ENCODE measurements at regions not wholly inside any gene's neighbourhood (a gene's known extent, or its start where the extent isn't known, plus 50 kb on each side); places are given as distances from the start of the nearest gene placed in this dataset.
"Not testable (repeated sequence)": the region's sequence is repeated elsewhere in the genome, so short reads cannot be mapped to it uniquely, and the experiment has no call there.

DNA sequence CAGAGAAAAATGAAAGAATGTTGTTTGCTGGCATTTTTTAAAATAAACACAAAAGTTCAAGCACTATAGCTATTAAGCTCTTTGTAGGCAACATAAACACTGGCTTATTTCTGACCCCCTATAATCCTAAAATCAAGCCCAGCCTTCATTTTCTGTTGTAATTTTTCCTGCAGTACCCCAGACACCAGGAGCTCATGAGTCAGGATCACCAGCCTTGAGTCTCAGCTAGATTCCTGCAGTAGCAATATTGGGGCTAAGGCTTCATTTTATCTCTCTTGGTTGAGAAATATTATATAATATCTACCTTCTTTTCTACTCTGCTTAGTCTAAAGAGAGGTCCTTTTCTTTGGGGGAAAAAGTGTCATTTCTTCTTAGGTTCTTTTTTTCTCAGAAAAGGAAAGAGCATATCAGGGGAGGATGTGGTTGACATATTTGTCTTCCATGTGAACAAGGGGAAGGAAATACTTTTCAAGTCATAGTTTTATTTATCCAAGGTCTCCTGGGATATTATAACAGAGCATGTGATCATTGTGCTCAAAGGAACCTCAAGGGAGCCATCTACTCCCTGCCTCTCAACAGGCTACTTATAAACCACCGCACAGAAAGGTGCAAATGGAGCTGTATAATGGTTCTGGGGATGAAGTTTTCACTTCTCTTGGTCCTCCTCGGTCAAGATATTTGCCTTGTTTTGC, 678.3 kb upstream of the NR3C2 start:
- DNase-seq = no peak

DNA sequence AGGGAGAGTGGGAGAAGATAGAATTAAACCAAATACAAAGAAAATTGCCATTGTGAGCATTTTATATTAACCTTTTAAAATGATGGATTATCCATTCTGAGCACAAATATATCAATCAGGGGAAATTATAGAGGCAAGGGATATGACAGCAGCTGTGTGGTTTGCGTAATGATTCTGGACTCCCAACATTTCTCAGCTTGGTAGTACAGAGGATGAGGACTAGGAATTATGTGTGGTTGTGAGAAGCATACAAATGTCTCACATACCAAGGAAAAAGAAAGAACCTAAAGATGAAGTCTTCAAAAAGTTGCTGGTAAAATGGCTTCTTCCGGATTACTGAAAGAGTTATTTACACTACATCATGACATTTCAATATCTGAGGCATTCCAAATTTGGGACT, 674.6 kb upstream of the NR3C2 start:
- no peak for DNase-seq

DNA sequence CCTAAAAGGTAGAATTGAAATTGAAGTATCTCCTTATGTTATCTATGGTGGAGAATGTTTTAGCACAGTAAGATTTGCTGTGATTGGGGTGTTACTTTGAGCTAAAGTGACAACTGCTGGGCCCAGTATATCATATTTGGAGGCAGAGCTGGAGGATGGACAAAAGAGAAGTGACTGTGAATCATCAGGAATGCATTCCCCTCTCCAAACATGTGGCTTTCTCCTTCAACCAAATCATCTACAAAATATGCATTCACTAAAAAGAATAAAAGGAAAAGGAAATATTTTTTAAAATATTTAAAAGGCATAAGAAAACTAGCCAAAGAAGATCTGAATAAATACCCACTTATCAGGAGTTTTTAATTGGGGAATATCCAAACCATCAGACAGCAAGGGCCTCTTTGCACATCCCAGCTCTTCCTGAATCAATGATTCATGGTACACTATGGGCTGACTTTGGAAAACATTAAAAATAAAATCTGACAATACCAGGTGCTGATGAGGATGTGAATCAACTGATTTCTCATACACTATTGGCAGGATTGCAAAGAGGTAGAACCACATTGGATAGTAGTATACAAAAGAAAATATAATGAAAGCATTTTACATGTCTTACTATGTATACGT, 671.7 kb upstream of the NR3C2 start:
- DNase-seq = no peak

DNA sequence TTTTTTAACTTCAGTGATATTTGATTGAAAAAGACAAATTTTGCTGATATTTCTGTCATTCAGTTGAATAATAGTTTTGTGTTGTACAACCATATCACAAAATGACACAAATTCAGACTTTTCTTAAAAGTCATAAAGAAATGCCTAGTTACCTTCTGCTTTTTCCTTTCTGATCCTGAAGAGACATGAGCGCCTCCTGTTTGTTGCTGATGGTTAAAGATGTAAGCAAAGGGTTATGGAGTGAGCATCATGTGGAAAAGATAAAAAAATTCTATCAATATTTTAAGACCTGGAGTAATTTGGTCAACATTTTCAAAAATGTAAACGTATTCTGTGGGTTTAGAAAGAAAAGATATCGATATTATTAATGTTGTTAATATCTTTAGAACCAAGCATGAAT, 669.9 kb upstream of the NR3C2 start:
- DNase-seq = no peak

DNA sequence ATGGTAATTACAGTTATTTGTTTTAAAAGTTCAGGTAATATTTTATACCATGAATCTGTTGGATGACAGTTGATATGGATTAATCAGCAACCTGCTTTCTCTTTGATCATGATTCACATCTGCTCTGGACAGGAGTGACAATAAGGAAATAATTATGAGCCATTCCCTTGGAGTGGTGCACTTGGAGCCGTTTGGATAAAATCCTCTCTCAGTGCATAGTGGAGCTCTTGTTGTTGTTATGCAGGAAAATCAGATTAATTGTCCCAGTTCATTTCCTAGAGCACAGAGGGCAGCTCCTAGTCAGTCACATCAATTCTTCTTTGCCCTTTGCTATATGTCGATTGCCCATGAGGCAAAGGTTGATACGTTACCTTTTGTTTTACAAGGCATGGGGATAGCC, 668.3 kb upstream of the NR3C2 start:
- DNase-seq = no peak

GRCh38 chr4:149108626-149109025, 666.4 kb upstream of the NR3C2 start:
- no peak for DNase-seq

GRCh38 chr4:149102765-149103164, 660.6 kb upstream of the NR3C2 start:
- no peak for DNase-seq

DNA sequence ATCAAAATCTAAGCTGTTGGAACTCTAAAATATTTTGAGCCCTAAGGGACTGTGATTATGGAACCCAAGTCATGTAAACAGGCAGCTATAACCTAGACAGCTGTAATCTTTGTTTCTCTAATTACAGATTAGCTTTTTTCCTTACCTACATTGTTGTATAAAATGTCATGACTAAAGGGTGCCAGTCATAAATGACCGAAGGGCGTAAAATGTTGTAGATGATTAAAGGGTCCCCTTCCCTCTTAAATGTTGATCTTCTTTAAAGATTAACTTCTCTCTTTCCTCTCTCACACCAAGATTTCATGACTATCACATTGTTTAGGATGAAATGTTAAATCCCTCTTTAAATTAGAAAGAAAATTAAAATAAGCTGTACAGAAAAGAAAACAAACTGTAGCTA, 659.4 kb upstream of the NR3C2 start:
- DNase-seq = no peak

- DNase-seq = no peak
Measured at GRCh38 chr4:149095811-149096210, 653.6 kb upstream of the NR3C2 start.

GRCh38 chr4:149095001-149095400, 652.8 kb upstream of the NR3C2 start:
- DNase-seq = no peak

DNA sequence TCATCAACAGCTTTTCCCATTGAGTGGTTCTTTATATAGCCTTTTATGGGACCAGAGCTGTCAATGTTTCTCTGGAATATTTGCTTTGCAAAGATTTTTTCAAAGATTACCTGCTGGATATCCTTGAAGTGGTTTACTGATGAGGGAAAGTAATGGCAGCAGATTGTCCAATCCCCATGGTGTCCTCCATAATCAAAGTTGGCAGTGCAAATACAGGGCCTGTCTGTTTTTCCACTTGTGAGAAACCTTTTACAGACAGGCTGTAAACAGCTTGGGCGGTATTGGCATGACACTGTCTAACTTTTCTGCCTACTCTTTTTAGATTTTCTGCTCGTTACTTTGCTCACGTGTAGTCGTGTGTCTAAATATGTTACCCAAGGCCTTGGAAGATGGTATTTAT, 641.9 kb upstream of the NR3C2 start:
- no peak for DNase-seq

DNA sequence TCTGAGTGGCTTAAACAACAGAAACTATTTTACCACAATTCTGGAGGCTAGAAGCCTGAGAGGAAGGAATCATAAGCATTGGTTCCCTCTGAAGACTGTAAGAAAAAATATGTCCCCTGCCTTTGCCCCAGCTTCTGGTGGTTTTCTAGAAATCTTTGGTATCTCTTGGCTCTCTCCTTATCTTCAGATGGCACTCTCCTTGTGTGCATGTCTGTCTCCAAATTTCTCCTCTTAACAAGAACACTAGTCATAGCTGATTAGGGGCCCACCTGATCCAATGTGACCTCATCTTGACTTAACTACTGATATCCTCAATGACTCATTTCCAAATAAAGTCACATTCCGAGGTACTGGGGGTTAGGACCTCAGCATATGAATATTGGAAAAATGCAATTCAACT, 635.0 kb upstream of the NR3C2 start:
- no peak for DNase-seq

- no peak for DNase-seq
Measured at GRCh38 chr4:149076401-149076800, 634.2 kb upstream of the NR3C2 start.

GRCh38 chr4:149072384-149072783, 630.2 kb upstream of the NR3C2 start:
- DNase-seq = no peak

DNA sequence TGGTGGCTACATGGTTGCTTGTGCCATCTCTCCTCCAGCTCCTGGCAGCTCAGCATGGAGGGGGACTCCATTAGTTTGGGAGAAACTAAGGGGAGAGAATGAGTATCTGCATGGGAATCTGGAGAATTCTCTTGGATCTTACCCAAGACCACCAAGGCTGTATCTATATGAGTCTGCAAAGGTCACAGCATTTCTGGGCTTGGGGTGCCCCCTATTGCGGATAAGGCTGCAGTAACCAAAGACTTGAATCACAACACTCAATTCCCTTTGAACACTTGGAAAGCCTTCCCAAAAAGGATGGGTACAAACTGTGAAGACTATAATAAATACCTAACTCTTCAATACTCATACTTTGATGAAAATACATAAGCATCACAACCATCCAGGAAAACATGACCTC, 623.5 kb upstream of the NR3C2 start:
- no peak for DNase-seq

- DNase-seq = no peak
Measured at GRCh38 chr4:149062997-149063396, 620.8 kb upstream of the NR3C2 start.

DNA sequence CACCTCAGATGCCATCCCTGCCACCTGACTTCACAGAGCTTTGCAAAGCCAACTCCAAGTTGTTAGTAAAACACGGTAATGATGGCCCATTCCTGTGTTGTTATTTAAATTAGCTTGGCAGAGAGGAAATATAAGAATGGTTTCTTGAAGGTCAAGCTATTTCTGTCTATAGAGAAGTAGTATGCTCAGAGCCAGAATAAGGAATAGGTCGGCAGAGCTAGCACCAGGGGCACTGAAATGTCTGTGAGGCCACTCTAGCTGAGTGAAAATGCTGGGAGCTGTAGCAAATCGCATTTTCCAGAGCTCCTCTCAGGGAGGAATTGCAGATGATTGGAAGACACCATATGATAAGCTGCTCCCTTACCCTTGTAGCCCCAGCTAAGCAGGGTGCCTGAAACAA, 615.4 kb upstream of the NR3C2 start:
- no peak for DNase-seq

DNA sequence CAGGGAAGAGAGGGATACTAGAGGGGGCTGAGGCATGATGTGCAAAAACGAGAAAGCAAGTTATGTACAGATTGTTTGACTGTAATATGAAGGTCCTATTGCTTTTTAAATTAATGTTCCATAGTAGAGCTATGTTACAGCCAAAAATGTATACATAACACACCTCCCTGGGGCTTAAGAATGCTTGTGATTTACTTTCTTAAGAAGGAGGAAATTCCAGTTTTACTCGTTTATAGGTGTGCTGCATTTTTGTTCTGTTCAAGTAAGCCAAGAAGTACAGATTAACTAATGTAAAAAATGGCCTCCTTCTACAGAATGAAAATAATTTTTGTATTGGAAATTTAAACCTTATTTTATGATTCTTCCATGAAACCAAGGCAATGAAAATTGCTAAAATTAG, 614.4 kb upstream of the NR3C2 start:
- no peak for DNase-seq

DNA sequence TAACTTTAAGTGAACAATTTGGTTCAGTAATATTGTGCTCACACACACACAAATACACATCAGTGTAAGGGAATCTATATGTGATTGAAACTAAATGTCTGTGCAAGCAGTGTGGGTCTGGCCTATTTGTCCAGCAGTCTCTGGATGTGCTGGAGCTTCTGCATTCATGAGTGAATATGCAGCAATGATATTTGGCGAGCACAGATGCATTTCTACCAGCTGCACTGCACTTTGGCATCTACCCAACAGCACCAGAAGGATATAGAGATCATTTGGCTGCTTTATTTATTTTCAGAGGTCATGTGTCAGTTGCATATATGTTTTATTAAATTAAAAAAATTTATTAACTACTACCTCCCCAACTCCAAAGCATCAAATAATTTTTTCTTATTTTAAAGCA, 613.4 kb upstream of the NR3C2 start:
- no peak for DNase-seq

DNA sequence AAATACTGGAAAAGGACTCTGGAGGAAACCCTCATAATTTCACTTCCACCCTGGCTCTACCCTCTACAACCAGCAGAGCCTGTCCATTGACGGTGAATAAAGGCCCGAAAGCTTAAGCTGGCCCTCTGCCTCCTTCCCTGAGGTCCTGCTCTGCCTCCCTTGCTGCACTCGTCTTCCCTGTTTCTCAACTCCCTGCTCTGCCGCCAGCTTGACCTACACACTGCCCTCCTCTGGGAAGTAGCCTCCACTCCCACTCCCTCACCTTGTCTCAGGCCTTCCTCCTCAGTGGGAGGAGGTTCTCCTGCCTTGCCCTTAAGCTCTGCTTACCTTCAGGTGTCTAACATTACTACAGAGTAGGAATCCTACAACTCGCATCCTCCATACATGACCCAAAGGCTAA, 608.6 kb upstream of the NR3C2 start:
- DNase-seq = no peak

DNA sequence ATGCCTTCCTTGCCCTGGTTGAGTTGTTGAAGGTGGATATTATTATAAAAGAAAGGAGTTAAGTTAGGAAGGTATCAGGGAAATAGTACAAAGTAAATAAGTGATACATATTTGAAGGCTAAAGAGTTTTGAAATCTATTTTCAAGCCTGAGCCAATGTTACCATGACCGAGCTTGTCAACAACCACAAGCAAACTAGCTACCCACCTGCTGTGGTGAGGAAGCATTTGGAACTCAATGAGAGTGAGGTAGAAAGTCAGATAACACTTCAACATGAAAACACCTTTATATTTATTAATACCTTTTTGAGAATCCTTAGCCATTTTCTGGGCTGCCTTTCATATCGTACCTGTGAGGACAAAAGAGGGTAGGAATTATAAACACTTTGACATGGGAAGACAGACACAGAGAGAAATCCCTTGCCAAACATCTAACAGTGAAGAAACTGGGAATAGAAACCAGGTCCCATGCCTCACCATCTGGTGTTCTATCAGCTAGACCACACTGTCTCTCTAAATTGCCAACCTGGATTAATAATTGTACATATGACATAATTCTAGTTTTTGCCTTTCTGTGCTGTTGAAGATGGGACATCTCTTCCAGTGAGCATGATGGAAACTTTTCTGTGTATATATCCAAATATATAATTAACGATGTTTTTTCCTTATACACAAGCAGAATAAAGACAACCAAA, 606.4 kb upstream of the NR3C2 start:
- no peak for DNase-seq

- DNase-seq = no peak
Measured at GRCh38 chr4:149047368-149047767, 605.2 kb upstream of the NR3C2 start.

DNA sequence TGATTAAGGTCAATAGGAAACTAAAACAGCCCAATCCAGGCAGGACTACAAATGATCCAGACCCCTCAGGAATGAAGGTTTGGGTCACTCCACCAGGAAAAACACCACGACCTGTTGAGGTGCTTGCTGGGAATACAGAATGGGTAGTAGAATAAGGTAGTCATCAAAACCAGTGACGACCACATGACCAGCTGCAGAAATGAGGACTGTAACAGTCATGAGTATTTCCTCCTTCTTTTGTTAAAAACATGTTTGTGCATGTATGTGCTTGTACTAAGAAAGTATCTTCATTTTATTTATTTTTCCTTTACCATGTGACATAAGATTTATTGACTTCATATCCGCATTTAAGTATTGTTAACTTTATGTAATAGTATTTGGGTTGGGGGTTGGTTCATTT, 603.5 kb upstream of the NR3C2 start:
- no peak for DNase-seq

GRCh38 chr4:149039786-149040185, 597.6 kb upstream of the NR3C2 start:
- DNase-seq = not testable (repeated sequence)

DNA sequence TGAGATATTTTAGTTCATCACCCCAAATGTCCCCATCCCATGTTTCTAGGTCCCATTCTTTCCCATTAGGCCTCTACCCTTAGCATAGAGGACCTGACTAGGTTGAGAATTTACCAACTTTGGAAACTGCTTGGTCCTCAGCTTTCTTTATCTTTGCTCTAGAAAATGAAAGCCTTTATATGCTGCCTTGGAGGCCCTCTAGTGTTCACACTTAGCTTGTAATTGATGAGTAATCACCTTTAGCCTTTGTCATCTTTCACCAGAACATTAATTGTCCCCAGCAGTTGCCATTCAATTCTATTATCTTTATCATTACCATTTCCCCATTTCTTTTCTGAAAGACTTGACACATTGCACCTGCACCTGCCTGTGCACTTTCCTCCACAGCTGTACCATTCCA, 589.2 kb upstream of the NR3C2 start:
- no peak for DNase-seq

All from CD4-positive, alpha-beta T cell treated with Interleukin-4 for 1 hour (primary cell).